Muscle layer of colon (tissue), 2 donors: ENCODE measurements at regions not wholly inside any gene's neighbourhood (a gene's known extent, or its start where the extent isn't known, plus 50 kb on each side); places are given as distances from the start of the nearest gene placed in this dataset.

ENCODE experiments used
- H3K27ac ChIP-seq: one replicate; pipeline ENCODE4 v1.7.0; 2013; ENCODE audit warnings: low read depth, mild to moderate bottlenecking, low read length, moderate library complexity
- H3K27me3 ChIP-seq, 2 donors: one replicate each; pipeline ENCODE4 v1.7.0; 2013; ENCODE audit warnings: low read length in 2 of 2, mild to moderate bottlenecking in 2 of 2; ENCODE audit not compliant: insufficient read depth in 2 of 2, control insufficient read depth in 1 of 2
- H3K36me3 ChIP-seq: one replicate; pipeline ENCODE4 v1.7.0; 2013; ENCODE audit warnings: mild to moderate bottlenecking, low read length; ENCODE audit not compliant: insufficient read depth
- H3K4me1 ChIP-seq: one replicate; pipeline ENCODE4 v1.7.0; 2013; ENCODE audit warnings: mild to moderate bottlenecking, low read length; ENCODE audit not compliant: insufficient read depth
- H3K4me3 ChIP-seq, 2 donors: one replicate each; pipeline ENCODE4 v1.7.0; 2013; ENCODE audit warnings: low read length in 2 of 2, low read depth in 1 of 2, mild to moderate bottlenecking in 1 of 2, moderate library complexity in 1 of 2
- H3K9ac ChIP-seq: one replicate; pipeline ENCODE4 v1.7.0; 2013; ENCODE audit warnings: low read length
- H3K9me3 ChIP-seq: one replicate; pipeline ENCODE4 v1.7.0; 2013; ENCODE audit warnings: mild to moderate bottlenecking, low read length
- donor health status: abdominal sarcoma.
- donor health status: Adenocarcinoma of cecum.

DNA sequence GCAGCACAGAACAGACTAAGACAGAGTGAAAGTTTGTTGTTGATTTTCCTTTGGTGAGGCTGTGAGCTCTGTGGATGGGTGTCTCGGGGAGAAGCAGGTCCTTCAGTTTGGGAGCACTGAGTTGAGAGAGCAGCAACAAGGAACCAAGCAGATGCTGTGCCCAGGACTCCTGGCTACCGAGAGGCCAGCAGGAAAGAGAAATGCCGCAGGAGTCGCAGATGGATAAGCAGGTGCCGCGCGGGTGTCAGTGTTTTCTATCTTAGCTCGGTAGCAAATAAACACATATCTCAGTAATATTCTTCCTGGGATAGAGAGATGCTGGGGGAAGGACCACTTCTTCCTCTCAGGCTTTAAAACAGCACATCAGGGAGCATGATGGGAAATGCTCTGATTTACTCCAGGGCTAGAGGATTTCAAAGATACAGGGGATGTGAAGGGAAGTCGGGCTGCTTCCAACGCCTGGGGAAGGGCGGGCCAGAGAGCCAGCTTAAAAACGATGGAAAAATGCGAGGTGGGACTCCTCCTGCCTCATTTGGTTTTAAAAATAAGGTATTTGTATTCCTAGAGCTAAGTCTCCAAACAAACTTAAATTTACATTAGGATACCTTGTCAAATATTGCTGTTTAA, 470.7 kb upstream of the B3GAT1 start:
- Histone ChIP-seq H3K4me1 (no peaks in the 10 kb centered on the region), H3K9me3 (no peaks in the 10 kb centered on the region), H3K36me3 (no peaks in the 10 kb centered on the region), H3K27me3 (peaks cover 0 to 4% of the 10 kb centered on the region in 2 donors), H3K27ac (no peak overlapping the region), H3K4me3 (no peak overlapping the region), H3K9ac (no peak overlapping the region)

DNA sequence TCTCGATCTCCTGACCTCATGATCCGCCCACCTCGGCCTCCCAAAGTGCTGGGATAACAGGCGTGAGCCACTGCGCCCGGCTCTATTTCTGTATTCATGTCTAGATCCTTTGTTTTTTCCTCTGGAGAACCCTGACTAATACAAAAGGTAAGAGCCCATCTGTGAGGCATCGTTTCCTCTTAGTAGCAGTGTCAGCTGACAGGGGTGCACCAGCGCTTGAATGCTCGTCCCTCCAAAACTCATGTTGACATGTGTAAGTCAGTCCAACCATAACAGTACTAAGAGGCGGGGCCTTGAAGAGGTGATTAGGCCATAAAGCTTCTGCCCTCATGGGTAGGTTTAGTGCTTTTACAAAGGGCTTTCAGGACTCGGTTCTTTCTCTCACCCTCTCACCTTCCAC, 470.1 kb upstream of the B3GAT1 start:
- Histone ChIP-seq H3K4me3 (no peak overlapping the region), H3K27ac (no peak overlapping the region), H3K4me1 (no peaks in the 10 kb centered on the region), H3K36me3 (no peaks in the 10 kb centered on the region), H3K9ac (no peak overlapping the region), H3K27me3 (peaks cover 0 to 4% of the 10 kb centered on the region in 2 donors), H3K9me3 (no peaks in the 10 kb centered on the region)

DNA sequence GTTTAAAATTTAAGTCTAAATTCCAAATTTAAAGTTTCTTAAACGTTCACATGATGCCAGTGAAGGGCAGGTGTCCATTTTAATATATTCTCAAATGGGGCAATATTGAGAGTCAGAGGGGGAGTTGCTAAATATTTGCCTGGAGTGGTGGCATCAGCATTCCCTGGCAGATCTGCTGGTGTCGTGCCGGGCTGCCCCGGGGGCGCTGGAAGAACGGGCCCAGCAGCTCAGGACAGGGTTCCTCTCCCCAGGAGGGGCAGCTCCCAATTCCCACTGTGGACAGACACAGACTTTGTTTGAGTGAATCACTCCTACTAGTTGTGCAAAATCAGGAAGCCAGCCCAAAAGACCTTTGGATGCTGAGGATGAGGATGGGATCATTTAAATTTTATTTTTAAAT, 468.7 kb upstream of the B3GAT1 start:
- Histone ChIP-seq H3K27ac (no peak overlapping the region), H3K9ac (no peak overlapping the region), H3K9me3 (no peaks in the 10 kb centered on the region), H3K27me3 (peaks cover 0 to 4% of the 10 kb centered on the region in 2 donors), H3K4me3 (no peak overlapping the region), H3K4me1 (no peaks in the 10 kb centered on the region), H3K36me3 (no peaks in the 10 kb centered on the region)

DNA sequence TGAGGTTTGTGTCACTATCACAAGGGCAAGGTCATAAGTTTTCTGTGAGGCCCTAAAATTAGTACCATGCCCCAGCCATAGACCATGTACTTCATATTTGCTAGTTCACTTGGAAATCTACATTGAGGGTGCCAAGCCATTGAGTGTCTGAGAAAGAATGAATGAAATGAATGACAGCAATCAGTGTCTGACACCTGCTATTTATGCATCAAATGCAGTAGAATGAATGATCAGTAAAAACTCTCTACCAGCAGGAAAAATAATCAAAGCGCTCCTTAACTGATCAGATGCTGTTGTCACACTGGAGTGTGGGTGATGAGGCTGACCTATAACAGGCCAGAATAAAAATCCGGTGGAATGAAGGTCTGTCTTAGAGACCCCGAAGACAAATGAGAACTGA, 467.9 kb upstream of the B3GAT1 start:
- no peak overlapping the region for H3K27ac ChIP-seq
- H3K27me3 ChIP-seq, result no peaks in the 10 kb centered on the region
- no peaks in the 10 kb centered on the region for H3K36me3 ChIP-seq
- H3K9me3 ChIP-seq, result no peaks in the 10 kb centered on the region
- H3K4me1 ChIP-seq, result no peaks in the 10 kb centered on the region
- no peak overlapping the region for H3K4me3 ChIP-seq
- H3K9ac ChIP-seq, result no peak overlapping the region

DNA sequence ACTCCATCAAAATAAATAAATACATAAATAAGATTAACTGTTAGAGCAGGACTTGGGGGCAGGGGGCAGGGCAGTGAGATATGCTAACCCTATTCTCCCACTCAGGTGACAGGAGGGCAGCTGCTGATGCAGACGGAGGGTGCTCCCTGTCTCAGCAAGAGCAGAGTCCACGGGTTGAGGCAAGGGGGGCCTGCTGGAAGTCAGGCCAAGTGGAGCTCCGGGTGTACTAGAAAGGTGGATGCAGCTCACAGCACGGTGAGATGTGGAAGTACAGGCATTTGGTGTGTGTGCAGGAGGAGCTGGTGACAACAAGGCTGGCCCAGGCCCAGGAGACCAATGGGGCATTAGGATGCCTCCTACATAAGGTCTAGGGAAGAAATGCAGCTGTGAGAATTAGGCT, 467.3 kb upstream of the B3GAT1 start:
- Histone ChIP-seq H3K4me1 (no peaks in the 10 kb centered on the region), H3K36me3 (no peaks in the 10 kb centered on the region), H3K9ac (no peak overlapping the region), H3K4me3 (no peak overlapping the region), H3K27ac (no peak overlapping the region), H3K9me3 (no peaks in the 10 kb centered on the region), H3K27me3 (no peaks in the 10 kb centered on the region)

DNA sequence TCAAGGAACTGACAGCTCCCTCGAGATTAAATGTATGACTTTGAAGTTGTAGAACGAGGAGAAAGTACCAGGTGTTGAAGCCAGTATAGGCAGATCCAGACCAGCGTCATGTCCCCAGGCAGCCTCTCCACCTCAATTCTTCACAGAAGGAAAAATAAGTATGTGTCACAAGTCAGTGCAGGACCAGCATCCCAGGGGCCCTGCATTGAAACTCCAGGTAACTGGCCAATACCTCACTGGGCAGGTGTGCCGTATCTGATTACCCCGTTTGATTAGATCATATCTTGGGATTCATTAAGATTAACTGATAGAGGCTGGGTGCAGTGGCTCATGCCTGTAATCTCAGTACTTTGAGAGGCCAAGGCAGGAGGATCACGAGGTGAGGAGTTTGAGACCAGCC, 466.7 kb upstream of the B3GAT1 start:
- no peaks in the 10 kb centered on the region for H3K27me3 ChIP-seq
- no peak overlapping the region for H3K9ac ChIP-seq
- no peaks in the 10 kb centered on the region for H3K9me3 ChIP-seq

DNA sequence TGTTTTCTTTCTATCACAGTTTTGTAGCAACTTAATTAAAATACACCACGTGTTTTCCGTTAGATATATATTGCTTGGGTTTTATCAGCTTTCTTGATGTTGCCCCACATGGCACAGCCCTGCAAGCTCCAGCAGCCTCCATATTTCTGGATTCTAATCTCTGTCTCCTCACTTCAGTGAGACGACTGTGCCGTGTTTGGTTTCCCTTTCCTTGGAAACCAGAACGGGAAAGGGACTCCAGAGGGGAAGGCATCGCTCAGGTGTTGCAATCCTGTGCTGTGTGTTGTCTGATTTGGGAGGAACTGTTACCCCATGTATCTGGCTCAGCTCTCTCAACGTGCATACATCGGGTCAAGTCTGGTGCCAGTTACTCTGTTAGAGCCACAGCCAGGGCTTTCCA, 464.2 kb upstream of the B3GAT1 start:
- Histone ChIP-seq H3K36me3 (no peaks in the 10 kb centered on the region), H3K4me1 (no peaks in the 10 kb centered on the region), H3K27me3 (no peaks in the 10 kb centered on the region), H3K9ac (no peak overlapping the region), H3K4me3 (no peak overlapping the region), H3K27ac (no peak overlapping the region), H3K9me3 (no peaks in the 10 kb centered on the region)

More for the DNA sequence above, 466.7 kb upstream of the B3GAT1 start:
- H3K4me3 ChIP-seq, result no peak overlapping the region
- no peaks in the 10 kb centered on the region for H3K4me1 ChIP-seq
- no peak overlapping the region for H3K27ac ChIP-seq
- no peaks in the 10 kb centered on the region for H3K36me3 ChIP-seq

DNA sequence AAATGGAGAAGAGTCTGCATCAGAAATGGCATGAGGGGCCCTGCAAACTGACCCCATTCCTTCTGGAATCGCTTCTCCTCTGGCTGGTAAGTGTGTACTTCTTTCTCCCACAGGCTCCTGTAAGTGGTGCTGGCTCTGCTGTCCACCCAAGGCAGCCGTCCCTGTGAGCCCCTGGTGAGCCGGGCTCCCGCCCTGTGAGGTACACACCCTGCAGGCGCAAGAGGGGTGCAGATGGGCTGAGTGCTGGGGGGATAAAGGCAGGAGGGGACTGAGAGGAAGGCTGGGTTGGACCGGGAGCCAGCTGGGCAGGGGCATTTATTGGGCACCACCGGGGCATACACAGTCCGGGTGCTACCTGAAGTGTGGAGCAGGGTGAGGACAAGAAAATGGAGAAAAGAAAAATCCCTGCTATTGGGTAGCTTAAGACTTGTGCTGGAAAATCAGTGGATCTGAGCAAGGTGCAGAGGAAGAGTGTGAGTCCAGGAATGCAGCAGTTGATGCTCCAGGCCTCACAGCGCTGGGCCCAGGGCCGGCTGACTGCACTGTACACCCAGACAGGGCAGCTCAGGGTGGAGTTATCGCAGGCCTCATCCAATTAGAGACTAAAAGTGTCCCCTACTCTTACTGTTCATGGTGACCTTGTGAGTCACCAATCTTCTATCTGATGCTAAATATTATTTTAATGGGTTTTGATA, 455.1 kb upstream of the B3GAT1 start:
- no peaks in the 10 kb centered on the region for H3K36me3 ChIP-seq
- H3K4me1 ChIP-seq, result no peaks in the 10 kb centered on the region
- H3K27ac ChIP-seq, result no peak overlapping the region
- no peak overlapping the region for H3K4me3 ChIP-seq
- H3K27me3 ChIP-seq, result no peaks in the 10 kb centered on the region
- no peak overlapping the region for H3K9ac ChIP-seq
- H3K9me3 ChIP-seq, result no peaks in the 10 kb centered on the region

DNA sequence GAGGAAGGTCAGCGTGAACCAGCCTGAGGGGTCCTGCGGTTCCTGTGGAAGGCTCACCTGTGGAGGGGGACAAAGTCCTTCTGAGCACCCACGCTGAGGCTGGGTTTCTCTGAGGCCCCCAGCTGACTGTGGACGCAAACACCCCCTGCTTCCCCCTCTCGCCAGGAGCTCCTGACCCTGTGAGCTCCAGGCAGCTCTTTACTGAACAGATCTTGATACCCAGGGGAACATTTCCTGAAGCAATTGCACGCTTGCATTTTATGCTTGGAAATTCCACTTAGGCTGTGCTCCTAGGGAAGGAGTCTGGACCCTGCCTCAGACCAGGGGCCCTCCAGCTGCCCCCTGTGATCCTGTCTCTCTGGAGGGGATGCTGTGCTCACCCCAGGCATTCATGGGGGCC, 454.2 kb upstream of the B3GAT1 start:
- no peaks in the 10 kb centered on the region for H3K27me3 ChIP-seq
- H3K4me1 ChIP-seq, result no peaks in the 10 kb centered on the region
- H3K27ac ChIP-seq, result no peak overlapping the region
- H3K9ac ChIP-seq, result no peak overlapping the region
- H3K4me3 ChIP-seq, result no peak overlapping the region
- no peaks in the 10 kb centered on the region for H3K36me3 ChIP-seq
- H3K9me3 ChIP-seq, result no peaks in the 10 kb centered on the region

DNA sequence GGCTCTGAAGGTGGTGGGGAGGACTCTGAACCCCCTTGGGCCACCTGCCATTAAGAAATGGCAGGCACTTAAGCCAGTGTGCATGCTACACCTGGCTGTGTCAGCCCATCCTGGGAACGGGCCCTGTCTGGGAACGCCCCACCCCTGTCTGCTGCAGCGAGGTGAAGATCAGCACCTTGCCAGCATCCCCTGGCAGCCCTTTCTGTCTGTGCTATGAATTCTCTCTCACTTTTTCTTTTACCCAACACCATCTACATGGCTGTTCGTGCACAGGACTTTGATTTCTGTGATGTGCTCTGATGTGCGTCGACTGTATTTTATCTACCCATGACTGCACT, 452.9 kb upstream of the B3GAT1 start:
- Histone ChIP-seq H3K9ac (no peak overlapping the region), H3K4me1 (no peaks in the 10 kb centered on the region), H3K27me3 (no peaks in the 10 kb centered on the region), H3K9me3 (no peaks in the 10 kb centered on the region), H3K27ac (no peak overlapping the region), H3K4me3 (no peak overlapping the region), H3K36me3 (no peaks in the 10 kb centered on the region)

DNA sequence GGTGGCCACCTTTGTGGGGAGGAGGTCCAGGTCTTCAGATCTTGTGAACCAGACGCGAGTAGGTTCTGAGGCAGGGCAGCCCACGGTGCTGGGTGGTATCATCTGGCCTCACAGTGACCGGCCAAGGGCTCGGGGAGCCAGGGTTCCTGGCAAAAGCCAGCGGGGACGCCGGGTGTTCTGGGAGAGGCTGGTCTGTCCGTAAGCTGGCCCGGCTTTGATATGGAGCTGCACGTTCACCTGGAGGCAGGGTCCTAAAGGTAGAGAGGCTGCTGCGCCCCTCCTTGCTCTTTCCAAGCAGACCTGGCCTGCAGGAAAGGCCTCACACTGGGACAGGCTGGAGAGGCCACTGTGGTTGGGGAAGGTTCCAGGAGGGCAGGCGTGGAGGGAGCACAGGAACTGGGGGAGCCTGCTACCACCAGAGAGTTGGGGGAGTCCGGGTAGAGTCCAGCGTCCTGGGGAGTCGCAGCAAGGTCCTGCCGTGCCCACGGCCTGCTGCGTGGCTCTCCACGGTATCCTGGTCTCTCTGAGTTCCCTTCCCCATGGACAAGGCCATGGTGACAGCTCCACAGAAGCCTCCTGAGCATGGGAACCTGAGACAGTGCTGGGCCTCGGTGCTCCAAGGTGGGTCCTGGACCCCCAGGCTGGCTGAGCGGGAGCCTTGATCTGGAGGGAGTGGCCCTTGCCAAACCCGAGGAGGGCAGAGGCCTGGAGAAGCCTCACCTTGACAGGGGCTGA, 452.4 kb upstream of the B3GAT1 start:
- H3K4me1 ChIP-seq, result no peaks in the 10 kb centered on the region
- no peaks in the 10 kb centered on the region for H3K9me3 ChIP-seq
- no peak overlapping the region for H3K27ac ChIP-seq
- H3K4me3 ChIP-seq, result no peak overlapping the region
- no peaks in the 10 kb centered on the region for H3K27me3 ChIP-seq
- no peaks in the 10 kb centered on the region for H3K36me3 ChIP-seq
- H3K9ac ChIP-seq, result no peak overlapping the region
